GM13977 (cell line): ENCODE measurements at regions not wholly inside any gene's neighbourhood (a gene's known extent, or its start where the extent isn't known, plus 50 kb on each side); places are given as distances from the start of the nearest gene placed in this dataset.

Experiments used
- DNase-seq: peaks from one replicate; pipeline ENCODE4 v3.0.0; 2012; ENCODE audit warnings: low spot score
- in situ Hi-C: fragments of 300-500 bp; cut with MboI; formaldehyde crosslinking; loops from one replicate; pipeline ENCODE4 v1.12.0; 2022; ENCODE audit warnings: low sequenced_read_pairs, low pct_unique_long_range_greater_than_20kb, mixed read lengths, inconsistent platforms; ENCODE audit not compliant: unreplicated experiment
- TF ChIP-seq, protein P1 (sequence below): IDR thresholded peaks from 2 replicates; pipeline ENCODE4 v1.5.1; 2012; ENCODE audit warnings: mild to moderate bottlenecking, control low read depth; ENCODE audit not compliant: insufficient read depth; ENCODE audit errors: extremely low read depth, missing control alignments

DNA sequence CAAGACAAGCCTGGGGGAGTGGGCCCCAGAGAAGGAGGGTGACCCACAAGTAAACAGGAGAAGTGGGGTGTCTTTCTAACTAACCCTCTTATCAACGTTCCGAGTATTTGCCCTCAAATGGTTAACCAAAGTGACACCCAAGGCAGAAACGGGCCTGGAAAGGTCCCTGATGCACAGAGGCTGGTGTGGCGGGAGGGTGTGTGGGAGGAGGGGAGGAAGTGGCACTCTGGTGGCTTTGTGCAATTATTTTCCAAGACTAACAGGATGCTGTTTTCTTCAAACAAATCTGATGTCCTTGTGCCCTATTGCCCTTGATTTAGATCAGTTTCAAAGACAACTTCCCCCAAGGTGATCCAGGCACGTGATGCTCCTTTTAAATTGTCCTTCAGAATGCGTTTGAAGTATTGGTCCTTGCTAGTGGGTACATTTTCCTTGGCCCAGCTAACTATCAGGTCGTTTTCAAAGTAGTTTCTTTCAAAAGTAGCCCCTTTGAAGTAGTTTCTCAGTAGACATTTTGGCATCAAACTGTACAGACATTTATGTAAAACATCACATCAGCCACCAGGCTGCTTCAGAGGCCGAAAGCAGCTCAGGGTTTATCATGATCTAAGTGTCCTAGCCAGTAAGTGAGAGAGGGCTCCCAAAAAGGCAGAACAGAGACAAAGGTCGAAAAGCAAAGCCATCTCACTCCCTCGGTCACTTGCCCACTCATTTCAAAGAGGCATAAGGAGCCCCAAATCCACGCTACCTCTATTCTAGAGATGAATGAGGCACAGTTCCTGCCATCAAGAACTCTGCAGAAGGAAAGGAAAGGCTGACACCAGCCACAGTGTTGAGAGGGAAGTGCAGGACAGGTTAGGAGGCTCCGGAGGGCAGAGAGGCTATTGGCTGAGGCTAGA lies 371.1 kb upstream of the ID2 start:
- DNase-seq: no peak
- TF ChIP-seq, protein P1, sequence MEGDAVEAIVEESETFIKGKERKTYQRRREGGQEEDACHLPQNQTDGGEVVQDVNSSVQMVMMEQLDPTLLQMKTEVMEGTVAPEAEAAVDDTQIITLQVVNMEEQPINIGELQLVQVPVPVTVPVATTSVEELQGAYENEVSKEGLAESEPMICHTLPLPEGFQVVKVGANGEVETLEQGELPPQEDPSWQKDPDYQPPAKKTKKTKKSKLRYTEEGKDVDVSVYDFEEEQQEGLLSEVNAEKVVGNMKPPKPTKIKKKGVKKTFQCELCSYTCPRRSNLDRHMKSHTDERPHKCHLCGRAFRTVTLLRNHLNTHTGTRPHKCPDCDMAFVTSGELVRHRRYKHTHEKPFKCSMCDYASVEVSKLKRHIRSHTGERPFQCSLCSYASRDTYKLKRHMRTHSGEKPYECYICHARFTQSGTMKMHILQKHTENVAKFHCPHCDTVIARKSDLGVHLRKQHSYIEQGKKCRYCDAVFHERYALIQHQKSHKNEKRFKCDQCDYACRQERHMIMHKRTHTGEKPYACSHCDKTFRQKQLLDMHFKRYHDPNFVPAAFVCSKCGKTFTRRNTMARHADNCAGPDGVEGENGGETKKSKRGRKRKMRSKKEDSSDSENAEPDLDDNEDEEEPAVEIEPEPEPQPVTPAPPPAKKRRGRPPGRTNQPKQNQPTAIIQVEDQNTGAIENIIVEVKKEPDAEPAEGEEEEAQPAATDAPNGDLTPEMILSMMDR: no peak
- in situ Hi-C loops: loop anchor here (25.0 kb wide), 1 partner anchor 376 kb away; the partner anchor contains the start of gene ID2

DNA sequence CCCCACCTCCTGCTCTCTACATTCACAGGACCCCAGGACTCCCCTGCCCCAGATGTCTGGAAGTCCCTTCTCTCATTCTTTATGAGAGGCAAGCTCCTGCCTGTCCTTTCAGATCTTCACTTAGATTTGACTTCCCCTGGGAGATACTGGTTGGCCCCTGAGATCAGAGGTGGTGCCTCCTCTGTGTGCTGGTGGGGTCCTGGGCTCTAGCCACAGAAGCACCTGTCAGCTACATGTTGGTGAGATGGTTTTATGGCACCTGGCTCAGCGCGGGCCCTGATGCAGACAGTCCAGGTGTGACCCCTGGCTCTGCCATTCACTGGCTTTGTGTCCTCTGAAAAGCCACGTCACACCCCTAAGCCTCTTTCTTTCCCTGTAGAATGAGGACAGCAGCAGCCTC lies 369.6 kb upstream of the ID2 start:
- no peak for DNase-seq
- in situ Hi-C loops: loop anchor here (25.0 kb wide), 1 partner anchor 375 kb away; the partner anchor contains the start of gene ID2
- TF ChIP-seq, protein P1: no peak

DNA sequence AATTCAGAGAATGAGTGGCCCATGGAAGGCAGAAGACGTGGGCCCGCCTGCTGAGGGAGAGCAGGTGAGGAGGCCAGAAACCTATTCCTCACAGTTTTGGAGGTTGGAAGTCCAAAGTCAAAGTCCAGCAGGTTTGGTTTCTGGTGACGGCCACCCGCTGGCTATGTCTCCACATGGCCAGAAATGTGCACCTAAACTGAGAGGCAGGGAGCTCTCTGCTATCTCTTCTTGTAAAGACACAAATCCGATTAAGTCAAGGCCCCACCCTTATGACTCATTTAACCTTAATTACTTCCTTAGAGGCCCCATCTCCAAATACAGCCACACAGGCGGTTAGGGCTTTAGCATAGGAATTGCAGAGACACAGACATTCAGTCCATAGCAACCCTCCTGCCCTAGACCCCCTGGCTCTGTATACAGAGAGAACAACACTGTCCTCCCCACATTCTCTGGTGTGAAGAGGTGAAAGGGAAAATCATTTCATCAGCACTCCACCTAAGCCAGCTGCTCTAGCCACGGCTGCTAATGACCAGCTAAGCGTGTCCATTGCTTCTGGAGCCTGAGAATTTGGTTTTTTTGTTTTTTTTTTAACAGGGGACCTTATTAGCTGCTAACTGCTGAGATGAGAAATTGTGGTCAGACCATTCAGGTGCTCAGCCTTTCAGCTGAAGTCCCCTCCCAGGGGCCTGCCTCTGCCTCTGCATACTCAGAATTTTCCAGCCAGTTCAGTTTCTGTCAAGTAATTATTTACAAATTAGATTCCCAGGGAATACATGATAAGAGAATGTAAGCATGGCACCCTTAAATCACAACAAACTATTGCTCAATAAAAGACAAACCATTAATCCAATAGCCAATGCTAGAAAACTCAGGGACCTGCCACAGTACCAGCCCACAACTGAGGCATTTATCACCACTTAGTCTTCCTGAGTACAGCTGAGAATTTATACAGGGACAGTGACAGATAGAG lies 368.7 kb upstream of the ID2 start:
- TF ChIP-seq, protein P1: no peak
- peak; percentile 77 for DNase-seq
- in situ Hi-C loops: loop anchor here (25.0 kb wide), 1 partner anchor 374 kb away; the partner anchor contains the start of gene ID2

DNA sequence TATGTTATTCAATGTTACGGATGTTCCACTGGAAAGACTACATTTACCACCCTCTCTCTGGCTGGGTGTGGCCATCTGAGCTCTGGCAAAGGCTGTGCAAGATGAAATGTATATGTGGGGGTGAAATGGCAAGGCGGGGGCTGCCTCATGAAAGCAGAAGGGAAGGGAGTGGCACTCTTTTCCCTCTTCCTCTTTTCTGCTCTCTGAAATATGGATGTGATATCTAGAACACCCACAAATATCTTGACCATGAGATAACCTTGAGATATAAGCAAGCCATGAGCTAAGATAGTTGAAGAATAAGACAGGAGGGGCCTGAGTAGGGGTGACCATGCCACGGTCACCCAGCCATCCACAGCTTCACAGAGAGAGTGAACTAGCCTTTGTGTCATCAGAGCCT lies 367.8 kb upstream of the ID2 start:
- no peak for DNase-seq
- in situ Hi-C loops: loop anchor here (25.0 kb wide), 1 partner anchor 373 kb away; the partner anchor contains the start of gene ID2
- TF ChIP-seq, protein P1: no peak

DNA sequence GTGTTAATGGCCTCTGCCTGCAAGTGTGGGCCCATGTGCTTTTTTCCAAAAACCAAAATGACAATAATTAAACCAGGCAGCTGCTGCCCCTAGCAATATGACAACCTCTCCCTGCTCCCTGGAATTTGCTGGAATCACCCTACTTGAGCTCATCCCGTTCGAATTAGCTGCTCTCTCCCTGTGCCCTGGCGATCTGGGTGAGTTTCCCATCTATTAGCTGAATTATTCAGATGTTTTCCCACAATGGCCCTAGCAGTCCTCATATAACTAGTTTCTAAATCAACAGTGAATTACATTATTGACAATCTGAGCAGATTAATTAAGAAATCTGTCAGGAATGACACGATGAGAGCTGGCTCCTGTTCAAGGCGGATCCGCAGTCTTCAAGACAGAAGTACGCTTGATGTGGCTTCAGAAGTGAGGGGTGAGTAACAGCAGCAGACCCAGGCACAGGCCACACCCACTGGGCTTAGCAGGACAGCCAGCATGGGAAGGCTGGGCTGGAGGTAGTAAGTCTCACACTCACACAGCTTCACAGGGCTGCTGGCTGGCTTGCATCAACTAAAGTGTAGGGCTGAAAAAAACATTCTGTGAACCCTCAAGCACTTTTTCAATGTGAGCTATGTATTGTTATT lies 366.2 kb upstream of the ID2 start:
- in situ Hi-C loops: loop anchor here (25.0 kb wide), 1 partner anchor 372 kb away; the partner anchor contains the start of gene ID2
- DNase-seq: no peak
- TF ChIP-seq, protein P1: no peak

DNA sequence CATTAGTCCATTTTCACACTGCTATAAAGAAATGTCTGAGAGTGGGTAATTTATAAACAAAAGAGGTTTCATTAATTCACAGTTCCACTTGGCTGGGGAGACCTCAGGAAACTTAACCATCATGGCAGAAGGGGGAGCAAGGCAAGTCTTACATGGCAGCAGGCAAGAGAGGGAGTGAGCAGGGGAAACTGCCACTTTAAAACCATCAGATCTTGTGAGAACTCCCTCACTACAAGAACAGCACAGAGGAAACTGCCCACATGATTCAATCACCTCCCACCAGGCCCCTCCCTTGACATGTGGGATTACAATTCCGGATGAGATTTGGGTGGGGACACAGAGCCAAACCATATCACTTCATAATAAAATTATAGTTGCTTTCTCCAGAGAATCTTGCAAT lies 365.5 kb upstream of the ID2 start:
- in situ Hi-C loops: loop anchor here (25.0 kb wide), 1 partner anchor 371 kb away; the partner anchor contains the start of gene ID2
- DNase-seq: no peak
- TF ChIP-seq, protein P1: no peak
